ENCODE measurements at regions not wholly inside any gene's neighbourhood (a gene's known extent, or its start where the extent isn't known, plus 50 kb on each side); places are given as distances from the start of the nearest gene placed in this dataset.

- TF ChIP-seq CTCF (IDR thresholded peaks at IDR 0.05), result no peak
- no peak for TF ChIP-seq POLR2A (IDR thresholded peaks at IDR 0.05)
These were observed 131.5 kb downstream of the WNT7A start for GRCh38 chr3:13748276-13748879.
